ENCODE measurements at regions not wholly inside any gene's neighbourhood (a gene's known extent, or its start where the extent isn't known, plus 50 kb on each side); places are given as distances from the start of the nearest gene placed in this dataset.

GRCh38 chr18:23320709-23321236 lies 132.3 kb upstream of the RIOK3 start:
- Histone ChIP-seq H3K9ac (ENCODE audit: insufficient read depth, low read depth, low read length) (no peak overlapping the region), H3K27me3 (ENCODE audit: control insufficient read depth in 1 of 2, insufficient read depth in 2 of 2, low read length in 2 of 2) (no peaks in the 10 kb centered on the region), H3K36me3 (replicated peaks in 1 of 2; ENCODE audit: control insufficient read depth in 1 of 2, insufficient read depth in 2 of 2, low read length in 2 of 2) (no peaks in the 10 kb centered on the region), H3K27ac (ENCODE audit: extremely low read length, insufficient read depth, low read length) (no peak overlapping the region), H3K4me1 (ENCODE audit: insufficient read depth, low read length) (peaks cover 12% of the 10 kb centered on the region), H3K4me2 (ENCODE audit: low read depth, low read length) (no peak overlapping the region), H3K9me3 (ENCODE audit: low read length) (no peaks in the 10 kb centered on the region), H4K20me1 (ENCODE audit: insufficient read depth, low read length) (no peaks in the 10 kb centered on the region), H2AFZ (ENCODE audit: low read length) (no peak overlapping the region), H3K79me2 (ENCODE audit: insufficient read depth, low read length) (no peaks in the 10 kb centered on the region), H3K4me3 (replicated peaks in 1 of 3; ENCODE audit: insufficient read depth in 1 of 3, low read depth in 2 of 3, low read length in 3 of 3) (no peak overlapping the region)
- FAIRE-seq (no peak), ATAC-seq (no peak), DNase-seq (ENCODE audit: low spot score) (no peak)
- no TSS peak for BruUV-seq (replicated peaks)
- in situ Hi-C loops (cut with HindIII; ENCODE audit: extremely low pct_ligation_motif_present, low pct_unique_long_range_greater_than_20kb) (no loop called here), intact Hi-C loops (cut with micrococcal nuclease; ENCODE audit: unreplicated experiment) (no loop called here)
- 76% methylated on average over 1 of the region's 1 CpG for WGBS (ENCODE audit: low lambda C conversion rate)
- TF ChIP-seq SMAD9 (CRISPR knock-in tag; IDR thresholded peaks at IDR 0.05) (no peak), ATF1 (CRISPR knock-in tag; IDR thresholded peaks at IDR 0.05) (no peak), SUZ12 (IDR thresholded peaks at IDR 0.05; ENCODE audit: low read depth, low read length) (no peak), SSRP1 (CRISPR knock-in tag; IDR thresholded peaks at IDR 0.05) (no peak), ZNF878 (CRISPR knock-in tag; IDR thresholded peaks at IDR 0.05) (no peak), FOXO1 (CRISPR knock-in tag; IDR thresholded peaks at IDR 0.05) (no peak), KLF11 (CRISPR knock-in tag; IDR thresholded peaks at IDR 0.05) (no peak), U2AF2 (IDR thresholded peaks at IDR 0.05; ENCODE audit: low read depth, low read length) (no peak), CHD2 (IDR thresholded peaks at IDR 0.05; ENCODE audit: low read depth, low read length) (no peak), ZNF749 (CRISPR knock-in tag; IDR thresholded peaks at IDR 0.05; ENCODE audit: borderline replicate concordance) (no peak), ZNF891 (CRISPR knock-in tag; IDR thresholded peaks at IDR 0.05) (no peak), TEAD2 (CRISPR knock-in tag; IDR thresholded peaks at IDR 0.05) (no peak), POGK (CRISPR knock-in tag; conservative IDR thresholded peaks at IDR 0.05) (no peak), HNF1A (IDR thresholded peaks at IDR 0.05; ENCODE audit: low read depth) (no peak), HNF1A (CRISPR knock-in tag; IDR thresholded peaks at IDR 0.05; ENCODE audit: borderline replicate concordance) (no peak), BATF2 (CRISPR knock-in tag; IDR thresholded peaks at IDR 0.05) (no peak), ZBTB7A (CRISPR knock-in tag; IDR thresholded peaks at IDR 0.05) (no peak), SIX4 (CRISPR knock-in tag; IDR thresholded peaks at IDR 0.05) (no peak)
- ChIA-PET CTCF (ENCODE audit: low intra/inter-chr PET ratio, low total read pairs) (no interaction called here), POLR2A (no interaction called here)
